Ovary (tissue), 7 donors: ENCODE measurements at regions not wholly inside any gene's neighbourhood (a gene's known extent, or its start where the extent isn't known, plus 50 kb on each side); places are given as distances from the start of the nearest gene placed in this dataset.

Source experiments
- DNase-seq, 5 donors: peaks; one replicate each; pipeline ENCODE4 v3.0.0-alpha.2; 2019 to 2020
- H3K27ac ChIP-seq, 2 donors: fragments of 200-600 bp; one replicate each; pipeline versions ENCODE4 v1.5.1 to v1.8.0; 2019 to 2022
- H3K27me3 ChIP-seq: fragments of 200-600 bp; one replicate; pipeline ENCODE4 v1.8.0; 2022
- H3K36me3 ChIP-seq: fragments of 200-600 bp; sonication (generic); one replicate; pipeline ENCODE4 v1.5.1; 2019
- H3K4me1 ChIP-seq: one replicate; pipeline ENCODE4 v1.8.1; 2013; ENCODE audit warnings: mild to moderate bottlenecking, moderate library complexity; ENCODE audit not compliant: insufficient read depth
- H3K4me3 ChIP-seq: fragments of 200-600 bp; sonication (generic); one replicate; pipeline ENCODE4 v1.5.1; 2017
- H3K9me3 ChIP-seq, 2 donors: fragments of 200-600 bp in 1 of 2; sonication (generic) in 1 of 2; one replicate each; pipeline versions ENCODE4 v1.5.1 to v1.8.1; 2013 to 2019; ENCODE audit warnings: mild to moderate bottlenecking in 1 of 2, moderate library complexity in 1 of 2
- CTCF ChIP-seq, 3 donors: fragments of 450-650 bp in 2 of 3; fragments of 200-600 bp in 1 of 3; IDR thresholded peaks; one replicate each; pipeline versions ENCODE4 v1.5.1 to v1.8.0; 2016 to 2022; ENCODE audit warnings: antibody characterized with exemption in 3 of 3, mild to moderate bottlenecking in 1 of 3
- EP300 ChIP-seq: sonication (generic); formaldehyde crosslinking; IDR thresholded peaks from one replicate; pipeline ENCODE4 v1.6.1; 2017; ENCODE audit warnings: antibody characterized with exemption
- POLR2A ChIP-seq: fragments of 450-650 bp; IDR thresholded peaks from one replicate; pipeline ENCODE4 v1.6.1; 2017; ENCODE audit warnings: antibody characterized with exemption, mild to moderate bottlenecking, moderate library complexity
- WGBS, 3 donors: extraction: QIAGEN DNeasy Blood & Tissue Kit in 1 of 3; methylation state at CpG; one replicate each; pipeline versions ENCODE4 v1.1.5 to v1.1.7; 2013 to 2017; 5-methylcytosine and 5-hydroxymethylcytosine counted together
- intact Hi-C, 4 donors: fragments of 100-400 bp; cut with DNase I; formaldehyde crosslinking; loops; one replicate each; pipeline versions ENCODE4 v1.11.0 to v1.15.1; 2022 to 2023
- donor health status: DM: no; HTN: no; CAD: no; lungs with moderate emphysema.
- donor health status: DM: no; HTN: no; CAD: no.
- donor health status: Bipolar disorder and iron deficiency.
- donor health status: DM: no; HTN: no; CAD: no.
- donor health status: DM: yes; HTN: yes; CAD: no.

- H3K36me3 ChIP-seq = no peaks in the 10 kb centered on the region
- no peaks in the 10 kb centered on the region for H3K9me3 ChIP-seq
- WGBS, 3 donors = 88 to 89% (median 88%) methylated on average over 2 of the region's 2 CpGs
- TF ChIP-seq CTCF (IDR thresholded peaks at IDR 0.05) (no peak), POLR2A (no peak), EP300 (no peak)
- no peaks in the 10 kb centered on the region for H3K27me3 ChIP-seq
- no peak overlapping the region for H3K27ac ChIP-seq
- DNase-seq = no peak
- no peak overlapping the region for H3K4me3 ChIP-seq
- H3K4me1 ChIP-seq = no peaks in the 10 kb centered on the region
- intact Hi-C loops = no loop called here
These were observed 291.1 kb upstream of the PDZRN3 start for GRCh38 chr3:73915886-73916285.

GRCh38 chr3:73908218-73908617, 283.5 kb upstream of the PDZRN3 start:
- Histone ChIP-seq H3K4me3 (no peak overlapping the region), H3K4me1 (no peaks in the 10 kb centered on the region), H3K27me3 (no peaks in the 10 kb centered on the region), H3K36me3 (no peaks in the 10 kb centered on the region), H3K27ac (no peak overlapping the region), H3K9me3 (no peaks in the 10 kb centered on the region)
- DNase-seq = no peak
- intact Hi-C loops = no loop called here
- 76 to 91% (median 90%) methylated on average over 3 of the region's 3 CpGs for WGBS, 3 donors
- TF ChIP-seq EP300 = no peak
- no peak for TF ChIP-seq CTCF (IDR thresholded peaks at IDR 0.05)
- no peak for TF ChIP-seq POLR2A

GRCh38 chr3:73901686-73902085, 276.9 kb upstream of the PDZRN3 start:
- Histone ChIP-seq H3K27me3 (no peaks in the 10 kb centered on the region), H3K27ac (no peak overlapping the region), H3K4me1 (no peaks in the 10 kb centered on the region), H3K4me3 (no peak overlapping the region), H3K9me3 (no peaks in the 10 kb centered on the region), H3K36me3 (no peaks in the 10 kb centered on the region)
- WGBS, 3 donors = 41 to 63% (median 51%) methylated on average over 2 of the region's 2 CpGs
- intact Hi-C loops = no loop called here
- TF ChIP-seq CTCF (IDR thresholded peaks at IDR 0.05) (no peak), POLR2A (no peak), EP300 (no peak)
- DNase-seq = no peak

GRCh38 chr3:73894474-73895213, 269.9 kb upstream of the PDZRN3 start:
- DNase-seq = no peak
- TF ChIP-seq EP300 (no peak), CTCF (IDR thresholded peaks at IDR 0.05) (no peak), POLR2A (no peak)
- intact Hi-C loops = no loop called here
- Histone ChIP-seq H3K4me3 (no peak overlapping the region), H3K27me3 (no peaks in the 10 kb centered on the region), H3K36me3 (no peaks in the 10 kb centered on the region), H3K27ac (no peak overlapping the region), H3K9me3 (no peaks in the 10 kb centered on the region), H3K4me1 (no peaks in the 10 kb centered on the region)
- WGBS, 3 donors = 90 to 94% (median 93%) methylated on average over 3 of the region's 3 CpGs
